Memory B cell (primary cell): ENCODE measurements at regions not wholly inside any gene's neighbourhood (a gene's known extent, or its start where the extent isn't known, plus 50 kb on each side); places are given as distances from the start of the nearest gene placed in this dataset.

ENCODE experiments used
- ATAC-seq: fragments of 150-1000 bp; cut with Tn5 transposase; 2 replicates; pipeline ENCODE4 v1.10.0; 2021; ENCODE audit warnings: low read depth, mild to moderate bottlenecking, moderate library complexity
- DNase-seq, 2 donors: peaks; one replicate each; pipeline ENCODE4 v3.0.0; 2022; ENCODE audit warnings: low spot score in 2 of 2
- H3K27ac Mint-ChIP-seq: one replicate; pipeline ENCODE4 v1.8.0; 2022; ENCODE audit warnings: mild to moderate bottlenecking, moderate library complexity, mixed read lengths
- H3K27me3 Mint-ChIP-seq: one replicate; pipeline ENCODE4 v1.8.0; 2022; ENCODE audit warnings: mixed read lengths
- H3K36me3 Mint-ChIP-seq: one replicate; pipeline ENCODE4 v1.8.0; 2022; ENCODE audit warnings: mild to moderate bottlenecking, mixed read lengths
- H3K4me1 Mint-ChIP-seq: one replicate; pipeline ENCODE4 v1.8.0; 2022; ENCODE audit warnings: mixed read lengths
- H3K4me3 Mint-ChIP-seq: one replicate; pipeline ENCODE4 v1.8.0; 2022; ENCODE audit warnings: mild to moderate bottlenecking, moderate library complexity, mixed read lengths
- H3K9me3 Mint-ChIP-seq: one replicate; pipeline ENCODE4 v1.8.0; 2022; ENCODE audit warnings: mixed read lengths

- H3K4me3 Mint-ChIP-seq = no peak overlapping the region
- no peaks in the 10 kb centered on the region for H3K9me3 Mint-ChIP-seq
Measured at GRCh38 chr4:149248191-149248764, 567.4 kb downstream of the IQCM start.

GRCh38 chr4:149247164-149247563, 568.5 kb downstream of the IQCM start:
- peaks cover under 1% of the 10 kb centered on the region for H3K9me3 Mint-ChIP-seq
- no peaks in the 10 kb centered on the region for H3K4me1 Mint-ChIP-seq
- H3K4me3 Mint-ChIP-seq = no peak overlapping the region
- no peak for DNase-seq
- no peak overlapping the region for H3K27ac Mint-ChIP-seq
- no peaks in the 10 kb centered on the region for H3K36me3 Mint-ChIP-seq
- ATAC-seq = no peak
- no peaks in the 10 kb centered on the region for H3K27me3 Mint-ChIP-seq

More at GRCh38 chr4:149248191-149248764, 567.4 kb downstream of the IQCM start:
- Mint-ChIP-seq H3K36me3 (no peaks in the 10 kb centered on the region), H3K27ac (no peak overlapping the region), H3K4me1 (no peaks in the 10 kb centered on the region), H3K27me3 (no peaks in the 10 kb centered on the region)
- DNase-seq (no peak), ATAC-seq (no peak)

- H3K4me1 Mint-ChIP-seq = no peaks in the 10 kb centered on the region
- no peak for DNase-seq
- no peak for ATAC-seq
- H3K9me3 Mint-ChIP-seq = peaks cover 1% of the 10 kb centered on the region
- H3K36me3 Mint-ChIP-seq = no peaks in the 10 kb centered on the region
- H3K27ac Mint-ChIP-seq = no peak overlapping the region
- no peaks in the 10 kb centered on the region for H3K27me3 Mint-ChIP-seq
- no peak overlapping the region for H3K4me3 Mint-ChIP-seq
Measured at GRCh38 chr4:149245333-149245732, 570.3 kb downstream of the IQCM start.

GRCh38 chr4:149238097-149238496, 577.5 kb downstream of the IQCM start:
- Mint-ChIP-seq H3K36me3 (no peaks in the 10 kb centered on the region), H3K27ac (no peak overlapping the region), H3K4me3 (no peak overlapping the region), H3K27me3 (no peaks in the 10 kb centered on the region), H3K4me1 (no peaks in the 10 kb centered on the region), H3K9me3 (peaks cover 1% of the 10 kb centered on the region)
- ATAC-seq (no peak), DNase-seq (no peak)

GRCh38 chr4:149234798-149235197, 580.8 kb downstream of the IQCM start:
- H3K4me1 Mint-ChIP-seq = no peaks in the 10 kb centered on the region
- H3K27me3 Mint-ChIP-seq = no peaks in the 10 kb centered on the region
- H3K36me3 Mint-ChIP-seq = no peaks in the 10 kb centered on the region
- no peak overlapping the region for H3K4me3 Mint-ChIP-seq
- no peaks in the 10 kb centered on the region for H3K9me3 Mint-ChIP-seq
- ATAC-seq (no peak), DNase-seq (no peak)
- no peak overlapping the region for H3K27ac Mint-ChIP-seq

- Mint-ChIP-seq H3K27ac (no peak overlapping the region), H3K36me3 (no peaks in the 10 kb centered on the region), H3K4me1 (no peaks in the 10 kb centered on the region), H3K9me3 (peaks cover 15% of the 10 kb centered on the region), H3K27me3 (no peaks in the 10 kb centered on the region), H3K4me3 (no peak overlapping the region)
- DNase-seq = no peak
- no peak for ATAC-seq
Measured at GRCh38 chr4:149223659-149224058, 592.0 kb downstream of the IQCM start.

GRCh38 chr4:149218672-149219071, 597.0 kb downstream of the IQCM start:
- Mint-ChIP-seq H3K27ac (no peak overlapping the region), H3K36me3 (no peaks in the 10 kb centered on the region), H3K4me3 (no peak overlapping the region), H3K9me3 (peaks cover 14% of the 10 kb centered on the region), H3K4me1 (no peaks in the 10 kb centered on the region), H3K27me3 (no peaks in the 10 kb centered on the region)
- ATAC-seq (no peak), DNase-seq (no peak)

- no peaks in the 10 kb centered on the region for H3K4me1 Mint-ChIP-seq
- no peak overlapping the region for H3K4me3 Mint-ChIP-seq
- no peak for DNase-seq
- H3K27ac Mint-ChIP-seq = no peak overlapping the region
- ATAC-seq = no peak
- peaks cover 2% of the 10 kb centered on the region for H3K9me3 Mint-ChIP-seq
- H3K27me3 Mint-ChIP-seq = no peaks in the 10 kb centered on the region
- no peaks in the 10 kb centered on the region for H3K36me3 Mint-ChIP-seq
Measured at GRCh38 chr4:149214301-149214700, 601.3 kb downstream of the IQCM start.

- no peak overlapping the region for H3K4me3 Mint-ChIP-seq
- no peaks in the 10 kb centered on the region for H3K36me3 Mint-ChIP-seq
- no peaks in the 10 kb centered on the region for H3K27me3 Mint-ChIP-seq
- peaks cover 2% of the 10 kb centered on the region for H3K9me3 Mint-ChIP-seq
- DNase-seq (no peak), ATAC-seq (no peak)
- H3K27ac Mint-ChIP-seq = no peak overlapping the region
- H3K4me1 Mint-ChIP-seq = no peaks in the 10 kb centered on the region
Measured at GRCh38 chr4:149211876-149212275, 603.8 kb downstream of the IQCM start.

- Mint-ChIP-seq H3K27me3 (no peaks in the 10 kb centered on the region), H3K4me1 (no peaks in the 10 kb centered on the region), H3K4me3 (no peak overlapping the region), H3K9me3 (no peaks in the 10 kb centered on the region), H3K27ac (no peak overlapping the region), H3K36me3 (no peaks in the 10 kb centered on the region)
- ATAC-seq (no peak), DNase-seq (no peak)
Measured at GRCh38 chr4:149203256-149204001, 612.2 kb downstream of the IQCM start.

GRCh38 chr4:149202117-149202516, 613.5 kb downstream of the IQCM start:
- H3K27me3 Mint-ChIP-seq = no peaks in the 10 kb centered on the region
- no peaks in the 10 kb centered on the region for H3K4me1 Mint-ChIP-seq
- DNase-seq (no peak), ATAC-seq (no peak)
- no peak overlapping the region for H3K27ac Mint-ChIP-seq
- H3K4me3 Mint-ChIP-seq = no peak overlapping the region
- no peaks in the 10 kb centered on the region for H3K9me3 Mint-ChIP-seq
- H3K36me3 Mint-ChIP-seq = no peaks in the 10 kb centered on the region

GRCh38 chr4:149199594-149199993, 616.0 kb downstream of the IQCM start:
- H3K4me3 Mint-ChIP-seq = no peak overlapping the region
- no peaks in the 10 kb centered on the region for H3K27me3 Mint-ChIP-seq
- H3K9me3 Mint-ChIP-seq = no peaks in the 10 kb centered on the region
- no peaks in the 10 kb centered on the region for H3K4me1 Mint-ChIP-seq
- no peaks in the 10 kb centered on the region for H3K36me3 Mint-ChIP-seq
- H3K27ac Mint-ChIP-seq = no peak overlapping the region
- ATAC-seq (no peak), DNase-seq (no peak)

GRCh38 chr4:149194061-149194460, 621.6 kb downstream of the IQCM start:
- no peak for DNase-seq
- Mint-ChIP-seq H3K36me3 (no peaks in the 10 kb centered on the region), H3K4me1 (no peaks in the 10 kb centered on the region), H3K9me3 (no peaks in the 10 kb centered on the region), H3K27me3 (no peaks in the 10 kb centered on the region), H3K4me3 (no peak overlapping the region), H3K27ac (no peak overlapping the region)
- ATAC-seq = no peak

GRCh38 chr4:149187726-149188125, 627.9 kb downstream of the IQCM start:
- Mint-ChIP-seq H3K4me3 (no peak overlapping the region), H3K27me3 (no peaks in the 10 kb centered on the region), H3K9me3 (no peaks in the 10 kb centered on the region), H3K4me1 (no peaks in the 10 kb centered on the region), H3K36me3 (no peaks in the 10 kb centered on the region), H3K27ac (no peak overlapping the region)
- no peak for ATAC-seq
- no peak for DNase-seq

GRCh38 chr4:149183638-149184037, 632.0 kb downstream of the IQCM start:
- H3K27ac Mint-ChIP-seq = no peak overlapping the region
- no peak overlapping the region for H3K4me3 Mint-ChIP-seq
- H3K4me1 Mint-ChIP-seq = no peaks in the 10 kb centered on the region
- DNase-seq = no peak
- no peaks in the 10 kb centered on the region for H3K27me3 Mint-ChIP-seq
- no peaks in the 10 kb centered on the region for H3K36me3 Mint-ChIP-seq
- H3K9me3 Mint-ChIP-seq = peaks cover 2% of the 10 kb centered on the region
- no peak for ATAC-seq
